Colonic mucosa (tissue), 4 donors: ENCODE measurements at regions not wholly inside any gene's neighbourhood (a gene's known extent, or its start where the extent isn't known, plus 50 kb on each side); places are given as distances from the start of the nearest gene placed in this dataset.

Experiments used
- DNase-seq: peaks from one replicate; pipeline ENCODE4 v3.0.0-alpha.2; 2020
- H3K27ac ChIP-seq: fragments of 200-600 bp; one replicate; pipeline ENCODE4 v1.8.0; 2021
- H3K27me3 ChIP-seq: fragments of 200-600 bp; one replicate; pipeline ENCODE4 v1.8.0; 2021
- H3K36me3 ChIP-seq: fragments of 200-600 bp; one replicate; pipeline ENCODE4 v1.8.0; 2021
- H3K4me1 ChIP-seq: fragments of 200-600 bp; one replicate; pipeline ENCODE4 v1.8.0; 2021; ENCODE audit warnings: mild to moderate bottlenecking
- H3K4me3 ChIP-seq: fragments of 200-600 bp; one replicate; pipeline ENCODE4 v1.8.0; 2021
- H3K9ac ChIP-seq, 2 donors: one replicate each; pipeline ENCODE4 v1.7.0; 2013; ENCODE audit warnings: control low read depth in 2 of 2, low read depth in 2 of 2, low read length in 2 of 2
- H3K9me3 ChIP-seq: fragments of 200-600 bp; one replicate; pipeline ENCODE4 v1.8.0; 2021
- intact Hi-C: fragments of 100-400 bp; cut with DNase I; formaldehyde crosslinking; loops from one replicate; pipeline ENCODE4 v1.14.1; 2022
- TF ChIP-seq, protein P1 (sequence below): fragments of 200-600 bp; IDR thresholded peaks from one replicate; pipeline ENCODE4 v1.8.0; 2022; ENCODE audit warnings: antibody characterized with exemption, mild to moderate bottlenecking
- donor health status: healthy.
- donor health status: DM: no; HTN: no; CAD: no.
- donor health status: DM: no; HTN: no; CAD: no.

DNA sequence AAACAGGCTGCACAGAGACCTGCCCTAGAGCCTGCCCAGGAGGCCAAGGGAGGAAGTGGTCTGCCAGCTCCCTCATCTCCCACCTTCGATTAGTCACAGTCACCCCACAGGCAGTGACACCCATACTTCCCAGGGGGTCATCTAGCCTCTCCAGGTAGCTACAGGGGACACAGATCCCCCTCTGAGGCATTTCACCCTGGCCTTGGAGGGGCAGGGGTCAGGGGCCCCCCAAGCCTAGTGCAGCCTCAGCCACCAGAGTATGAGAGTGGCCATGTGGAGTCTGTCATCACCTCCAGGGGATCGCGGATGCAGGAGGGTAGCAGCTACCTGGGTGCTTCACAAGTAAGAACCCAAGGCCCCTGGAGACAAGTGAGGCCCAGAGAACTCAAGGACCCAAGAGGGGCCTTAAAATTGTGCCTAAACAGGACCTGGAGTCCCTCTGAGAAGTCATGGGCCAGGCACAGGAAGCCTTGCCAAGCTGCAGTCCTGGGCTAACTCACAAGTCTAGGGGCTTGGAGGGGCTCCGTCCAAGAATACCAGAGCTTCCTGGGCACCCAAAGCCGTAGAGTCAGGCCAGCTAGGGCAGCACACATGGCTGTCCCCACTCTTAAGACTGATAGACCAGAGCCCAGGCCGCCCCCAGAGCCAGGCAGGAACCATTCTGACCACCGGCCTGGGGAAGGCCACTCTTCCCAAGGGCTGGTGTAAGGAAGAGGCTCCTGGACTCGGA lies 354.3 kb upstream of the ID2 start:
- Histone ChIP-seq H3K9me3 (no peaks in the 10 kb centered on the region), H3K36me3 (no peaks in the 10 kb centered on the region)
- DNase-seq, result no peak

DNA sequence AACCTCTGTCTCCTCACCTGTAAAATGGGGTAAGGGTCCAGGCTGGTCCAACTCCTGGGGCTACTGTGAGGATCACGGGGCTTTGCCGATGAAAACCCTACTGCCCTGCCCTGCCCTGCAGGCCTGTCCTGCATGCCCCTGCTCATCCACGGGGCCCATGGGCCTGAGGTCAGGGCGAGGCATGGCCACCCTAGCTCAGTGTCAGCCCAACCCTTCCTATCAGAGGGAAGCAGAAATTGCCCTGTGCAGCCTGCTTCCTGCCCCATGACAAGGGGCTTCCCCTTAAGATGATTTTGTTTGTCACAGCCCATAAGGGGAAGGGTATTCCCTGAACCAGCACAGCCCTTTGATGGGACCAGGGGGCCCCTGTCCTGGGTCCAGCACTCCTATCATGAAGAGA lies 353.6 kb upstream of the ID2 start:
- DNase-seq, result no peak
- intact Hi-C loops, result no loop called here

More for the DNA sequence above, 354.3 kb upstream of the ID2 start:
- TF ChIP-seq, protein P1, sequence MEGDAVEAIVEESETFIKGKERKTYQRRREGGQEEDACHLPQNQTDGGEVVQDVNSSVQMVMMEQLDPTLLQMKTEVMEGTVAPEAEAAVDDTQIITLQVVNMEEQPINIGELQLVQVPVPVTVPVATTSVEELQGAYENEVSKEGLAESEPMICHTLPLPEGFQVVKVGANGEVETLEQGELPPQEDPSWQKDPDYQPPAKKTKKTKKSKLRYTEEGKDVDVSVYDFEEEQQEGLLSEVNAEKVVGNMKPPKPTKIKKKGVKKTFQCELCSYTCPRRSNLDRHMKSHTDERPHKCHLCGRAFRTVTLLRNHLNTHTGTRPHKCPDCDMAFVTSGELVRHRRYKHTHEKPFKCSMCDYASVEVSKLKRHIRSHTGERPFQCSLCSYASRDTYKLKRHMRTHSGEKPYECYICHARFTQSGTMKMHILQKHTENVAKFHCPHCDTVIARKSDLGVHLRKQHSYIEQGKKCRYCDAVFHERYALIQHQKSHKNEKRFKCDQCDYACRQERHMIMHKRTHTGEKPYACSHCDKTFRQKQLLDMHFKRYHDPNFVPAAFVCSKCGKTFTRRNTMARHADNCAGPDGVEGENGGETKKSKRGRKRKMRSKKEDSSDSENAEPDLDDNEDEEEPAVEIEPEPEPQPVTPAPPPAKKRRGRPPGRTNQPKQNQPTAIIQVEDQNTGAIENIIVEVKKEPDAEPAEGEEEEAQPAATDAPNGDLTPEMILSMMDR, result no peak
- H3K9ac ChIP-seq, result no peak overlapping the region
- intact Hi-C loops, result no loop called here
- no peak overlapping the region for H3K27ac ChIP-seq
- H3K27me3 ChIP-seq, result no peaks in the 10 kb centered on the region
- H3K4me3 ChIP-seq, result no peak overlapping the region
- no peaks in the 10 kb centered on the region for H3K4me1 ChIP-seq

DNA sequence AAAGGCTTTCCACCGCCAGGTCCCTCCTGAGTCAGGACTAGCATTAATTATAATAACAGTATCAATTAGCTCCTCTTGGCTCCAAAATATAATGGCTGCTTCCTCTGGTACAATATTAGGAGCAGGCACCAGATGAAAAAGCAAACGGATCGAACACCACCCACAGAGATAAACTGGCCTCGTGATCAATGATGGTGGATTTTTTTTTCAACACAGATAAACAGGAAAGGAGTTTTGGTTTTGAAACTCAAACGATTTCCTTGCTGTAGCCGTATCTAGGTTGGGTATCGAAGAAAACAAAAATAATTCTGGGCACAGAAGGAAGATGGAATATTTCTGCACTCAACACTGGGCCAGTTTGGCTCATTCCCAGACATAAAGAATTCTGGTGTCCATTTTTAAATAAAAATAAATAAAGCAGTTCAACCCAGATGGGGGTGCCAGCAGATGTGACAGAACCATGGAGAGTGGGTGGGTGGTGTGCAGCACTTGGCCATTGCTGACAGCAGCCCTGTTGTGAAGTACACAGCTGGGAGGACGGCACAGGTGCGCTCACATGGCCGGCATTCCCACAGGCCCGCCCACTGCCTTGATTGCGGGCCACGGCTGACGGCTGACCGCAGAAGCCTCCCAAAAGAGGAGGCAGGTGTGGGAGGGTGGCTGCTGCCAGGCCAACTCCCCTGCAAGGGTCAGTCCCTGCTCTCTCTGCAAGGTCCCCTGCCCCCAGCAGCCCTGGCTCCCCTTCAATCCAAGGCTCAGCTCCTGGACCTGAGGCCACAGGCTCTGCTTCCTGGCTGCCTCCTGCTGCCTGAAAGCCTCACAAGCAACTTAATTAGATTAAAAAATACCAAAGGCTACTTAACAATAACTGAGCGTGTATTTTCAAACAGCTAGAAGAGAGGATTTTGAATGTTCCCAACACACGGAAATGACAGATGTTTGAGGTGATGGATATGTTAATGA lies 351.9 kb upstream of the ID2 start:
- no peaks in the 10 kb centered on the region for H3K4me1 ChIP-seq
- no peak for DNase-seq

More for the DNA sequence above, 353.6 kb upstream of the ID2 start:
- H3K27ac ChIP-seq, result no peak overlapping the region
- H3K9ac ChIP-seq, result no peak overlapping the region
- H3K36me3 ChIP-seq, result no peaks in the 10 kb centered on the region
- TF ChIP-seq, protein P1, result no peak
- H3K4me3 ChIP-seq, result no peak overlapping the region
- H3K27me3 ChIP-seq, result no peaks in the 10 kb centered on the region
- no peaks in the 10 kb centered on the region for H3K4me1 ChIP-seq
- H3K9me3 ChIP-seq, result no peaks in the 10 kb centered on the region

DNA sequence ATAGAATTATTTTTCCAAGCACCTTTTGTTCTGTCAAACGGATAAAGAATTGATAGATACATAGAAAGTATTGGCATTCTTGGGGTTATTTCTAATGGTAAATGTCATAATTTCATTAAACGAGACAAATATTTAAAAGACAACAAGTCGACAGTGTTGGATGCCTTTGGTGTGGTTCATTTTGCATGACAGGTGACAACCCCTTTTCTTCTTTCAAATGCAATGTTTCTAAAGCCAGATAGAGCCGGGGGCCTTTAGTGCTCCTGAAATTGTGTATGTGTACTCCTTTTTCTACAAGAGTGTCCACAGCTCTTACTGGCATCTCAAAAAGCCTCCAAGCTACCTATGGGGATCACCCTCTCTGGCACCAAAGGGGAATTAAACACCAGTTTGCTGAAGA lies 350.8 kb upstream of the ID2 start:
- Histone ChIP-seq H3K4me1 (no peaks in the 10 kb centered on the region), H3K9me3 (no peaks in the 10 kb centered on the region), H3K4me3 (no peak overlapping the region), H3K36me3 (no peaks in the 10 kb centered on the region), H3K27ac (no peak overlapping the region), H3K9ac (no peak overlapping the region), H3K27me3 (no peaks in the 10 kb centered on the region)
- intact Hi-C loops, result no loop called here
- DNase-seq, result no peak
- TF ChIP-seq, protein P1, result no peak

More for the DNA sequence above, 351.9 kb upstream of the ID2 start:
- intact Hi-C loops, result no loop called here
- no peaks in the 10 kb centered on the region for H3K9me3 ChIP-seq
- no peak overlapping the region for H3K9ac ChIP-seq
- no peak overlapping the region for H3K4me3 ChIP-seq
- H3K27ac ChIP-seq, result no peak overlapping the region
- H3K27me3 ChIP-seq, result no peaks in the 10 kb centered on the region
- TF ChIP-seq, protein P1, result no peak
- no peaks in the 10 kb centered on the region for H3K36me3 ChIP-seq

DNA sequence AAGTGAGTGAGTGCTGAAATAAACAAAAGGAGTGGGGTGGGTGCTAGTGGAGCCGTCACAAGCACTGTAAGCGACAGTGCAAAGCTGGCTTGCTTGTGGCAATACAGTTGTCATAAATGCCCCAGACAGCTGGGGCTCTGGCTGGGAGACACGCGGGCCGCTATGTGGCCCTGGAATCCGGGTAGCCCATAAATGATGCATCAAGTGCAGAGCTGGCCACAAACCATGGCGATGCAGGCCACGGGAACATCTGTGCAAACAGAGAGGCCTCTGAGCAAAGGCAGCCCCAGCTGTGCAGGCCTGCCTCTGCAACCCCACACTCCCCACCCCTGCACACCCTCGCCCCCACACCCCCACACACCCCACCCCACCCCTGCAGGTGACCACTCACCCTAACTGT lies 349.2 kb upstream of the ID2 start:
- no peak for DNase-seq
- TF ChIP-seq, protein P1, result no peak
- Histone ChIP-seq H3K9ac (no peak overlapping the region), H3K4me3 (no peak overlapping the region), H3K27ac (no peak overlapping the region), H3K36me3 (no peaks in the 10 kb centered on the region), H3K9me3 (no peaks in the 10 kb centered on the region), H3K27me3 (no peaks in the 10 kb centered on the region), H3K4me1 (no peaks in the 10 kb centered on the region)
- intact Hi-C loops, result no loop called here
